ENCODE measurements at regions not wholly inside any gene's neighbourhood (a gene's known extent, or its start where the extent isn't known, plus 50 kb on each side); places are given as distances from the start of the nearest gene placed in this dataset.

GRCh38 chr3:5687230-5687629, 499.7 kb downstream of the EDEM1 start:
- 73 to 79% methylated on average over 3 of the region's 3 CpGs for WGBS, 2 donors

GRCh38 chr3:5690490-5690889, 503.0 kb downstream of the EDEM1 start:
- Histone ChIP-seq H3K27me3 (no peaks in the 10 kb centered on the region), H3K4me3 (no peak overlapping the region), H3K27ac (no peak overlapping the region), H3K9me3 (peaks cover 0 to 22% (median 0%) of the 10 kb centered on the region in 4 donors), H3K36me3 (no peaks in the 10 kb centered on the region), H3K4me1 (no peaks in the 10 kb centered on the region)
- TF ChIP-seq EP300 (IDR thresholded peaks at IDR 0.05) (no peak), CTCF (IDR thresholded peaks at IDR 0.05) (no peak), POLR2A (IDR thresholded peaks at IDR 0.05) (no peak)
- no peak for DNase-seq (ENCODE audit: low spot score in 2 of 2)

More at GRCh38 chr3:5687230-5687629, 499.7 kb downstream of the EDEM1 start:
- no peaks in the 10 kb centered on the region for H3K36me3 ChIP-seq
- TF ChIP-seq CTCF (IDR thresholded peaks at IDR 0.05) (no peak), POLR2A (IDR thresholded peaks at IDR 0.05) (no peak), EP300 (IDR thresholded peaks at IDR 0.05) (no peak)
- H3K27ac ChIP-seq, result no peak overlapping the region
- H3K4me1 ChIP-seq, result no peaks in the 10 kb centered on the region
- no peak for DNase-seq (ENCODE audit: low spot score in 2 of 2)
- H3K4me3 ChIP-seq, result no peak overlapping the region
- H3K27me3 ChIP-seq, result no peaks in the 10 kb centered on the region
- H3K9me3 ChIP-seq, result peaks cover 0 to 20% (median 0%) of the 10 kb centered on the region in 4 donors

- no peak for DNase-seq (ENCODE audit: low spot score in 2 of 2)
- Histone ChIP-seq H3K4me1 (no peaks in the 10 kb centered on the region), H3K4me3 (no peak overlapping the region), H3K27ac (no peak overlapping the region), H3K36me3 (no peaks in the 10 kb centered on the region), H3K9me3 (peaks cover 0 to 22% (median 0%) of the 10 kb centered on the region in 4 donors), H3K27me3 (no peaks in the 10 kb centered on the region)
- 86 to 91% methylated on average over 3 of the region's 3 CpGs for WGBS, 2 donors
- TF ChIP-seq POLR2A (IDR thresholded peaks at IDR 0.05) (no peak), EP300 (IDR thresholded peaks at IDR 0.05) (no peak), CTCF (IDR thresholded peaks at IDR 0.05) (no peak)
These were observed 503.5 kb downstream of the EDEM1 start for GRCh38 chr3:5690904-5691532.

- 49 to 70% methylated on average over 7 of the region's 7 CpGs for WGBS, 2 donors
- no peak for TF ChIP-seq POLR2A (IDR thresholded peaks at IDR 0.05)
- TF ChIP-seq CTCF (IDR thresholded peaks at IDR 0.05), result no peak
- no peak for TF ChIP-seq EP300 (IDR thresholded peaks at IDR 0.05)
- Histone ChIP-seq H3K4me1 (no peaks in the 10 kb centered on the region), H3K27me3 (no peaks in the 10 kb centered on the region), H3K27ac (no peak overlapping the region), H3K36me3 (no peaks in the 10 kb centered on the region), H3K9me3 (peaks cover 0 to 22% (median 0%) of the 10 kb centered on the region in 4 donors), H3K4me3 (no peak overlapping the region)
- DNase-seq (ENCODE audit: low spot score in 2 of 2), result no peak
These were observed 504.9 kb downstream of the EDEM1 start for GRCh38 chr3:5692446-5692845.

GRCh38 chr3:5694266-5694665, 506.8 kb downstream of the EDEM1 start:
- Histone ChIP-seq H3K27me3 (no peaks in the 10 kb centered on the region), H3K9me3 (peaks cover 0 to 22% (median 0%) of the 10 kb centered on the region in 4 donors), H3K4me1 (no peaks in the 10 kb centered on the region), H3K4me3 (no peak overlapping the region), H3K36me3 (no peaks in the 10 kb centered on the region), H3K27ac (no peak overlapping the region)
- no peak for TF ChIP-seq EP300 (IDR thresholded peaks at IDR 0.05)
- no peak for TF ChIP-seq CTCF (IDR thresholded peaks at IDR 0.05)
- no peak for TF ChIP-seq POLR2A (IDR thresholded peaks at IDR 0.05)
- 50 to 54% methylated on average over 1 of the region's 1 CpG for WGBS, 2 donors
- no peak for DNase-seq (ENCODE audit: low spot score in 2 of 2)
